GM19372 (cell line): ENCODE measurements at regions not wholly inside any gene's neighbourhood (a gene's known extent, or its start where the extent isn't known, plus 50 kb on each side); places are given as distances from the start of the nearest gene placed in this dataset.

Source experiments
- ATAC-seq: cut with Tn5 transposase; IDR thresholded peaks from one replicate; pipeline ENCODE4 v1.9.1; 2021; ENCODE audit warnings: mild to moderate bottlenecking, low read depth, moderate library complexity; ENCODE audit not compliant: unreplicated experiment

DNA sequence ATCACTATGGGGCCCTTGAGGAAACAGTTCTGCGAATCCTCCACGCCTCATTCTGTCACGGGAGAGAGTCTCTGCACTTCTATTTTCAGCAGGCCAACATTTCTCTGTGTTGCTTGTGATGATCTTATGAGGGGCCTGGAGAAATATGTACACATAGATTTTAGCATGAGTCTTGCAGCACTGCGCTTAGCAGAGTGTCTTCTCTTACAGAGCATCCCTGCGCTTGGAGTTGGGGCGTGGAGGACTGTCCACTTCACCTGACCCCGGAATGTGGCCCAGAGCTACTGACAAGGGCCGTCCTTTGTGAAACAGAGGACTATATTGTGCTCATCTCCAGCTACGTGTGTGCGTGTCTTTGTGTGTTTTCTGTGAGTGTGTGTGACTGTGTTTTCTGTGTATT lies 428.2 kb upstream of the IRX4 start:
- ATAC-seq, result no peak

DNA sequence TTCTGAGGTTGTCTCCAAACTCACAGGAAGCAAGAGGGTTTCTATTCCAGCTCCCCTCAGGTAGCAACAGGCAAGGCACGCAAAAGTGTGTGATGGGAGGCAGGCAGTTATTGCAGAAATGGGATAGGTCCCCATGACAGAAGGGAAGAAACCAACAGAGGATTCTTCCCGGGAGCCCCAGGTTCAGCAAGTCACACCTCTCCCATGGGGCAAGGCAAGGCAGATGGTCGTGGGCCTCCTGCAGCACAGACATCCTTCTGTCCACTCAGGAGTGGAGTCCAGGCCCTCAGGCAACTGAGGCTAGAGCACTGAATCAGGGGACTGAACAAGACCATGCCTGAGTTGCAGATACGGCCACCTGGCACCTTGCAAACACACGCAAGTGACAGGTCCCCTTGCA lies 424.9 kb upstream of the IRX4 start:
- no peak for ATAC-seq

DNA sequence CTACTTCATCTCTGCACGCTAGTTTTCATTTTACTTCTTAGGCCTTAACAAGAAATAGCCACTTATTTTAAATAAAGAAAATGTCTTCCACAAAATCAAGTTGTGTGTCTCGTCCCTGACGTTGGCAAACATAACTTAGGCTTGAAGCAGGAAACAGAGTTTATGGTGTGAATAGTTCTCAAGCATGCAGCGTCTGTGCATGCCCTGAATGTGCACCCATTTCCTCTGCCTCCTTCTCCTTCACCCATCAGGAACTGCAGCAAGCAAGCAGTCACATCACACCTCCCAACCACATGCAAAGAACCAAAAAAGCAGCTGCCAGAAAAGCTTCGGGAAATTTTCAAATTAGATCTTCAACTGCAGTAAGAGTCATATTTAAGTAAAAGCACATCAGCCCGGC lies 424.0 kb upstream of the IRX4 start:
- ATAC-seq, result no peak

DNA sequence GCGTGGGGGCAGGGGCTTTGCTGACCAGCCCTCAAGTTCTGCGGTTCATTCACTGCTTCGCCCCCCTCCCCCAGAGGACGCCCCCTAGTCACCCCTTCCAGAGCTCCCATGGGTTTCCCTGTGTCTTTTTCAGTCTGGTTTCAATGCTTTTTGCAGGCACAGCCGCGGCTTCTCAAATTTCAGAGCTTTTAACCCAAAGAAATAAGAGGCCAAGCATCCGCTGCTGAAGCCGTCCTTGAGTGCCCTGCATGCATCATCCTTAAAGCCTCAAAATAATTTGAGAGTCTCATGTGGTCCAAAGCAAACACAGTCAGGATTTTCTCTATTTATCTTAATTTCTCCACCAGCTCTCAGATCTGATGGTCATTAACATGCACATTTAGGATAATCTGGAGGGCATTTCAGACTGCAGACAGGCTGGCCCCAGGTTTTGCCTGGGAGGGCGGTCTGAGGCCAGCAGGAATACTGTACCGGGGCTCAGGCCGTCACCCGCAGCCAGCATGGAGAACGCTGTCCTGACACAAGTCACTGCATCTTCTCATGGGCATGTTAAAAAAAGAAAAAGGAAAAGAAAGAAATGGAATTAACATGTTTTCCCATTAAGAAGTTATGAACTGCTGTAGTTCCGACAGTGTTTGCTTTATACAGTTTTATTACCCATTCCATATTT lies 420.8 kb upstream of the IRX4 start:
- ATAC-seq, result no peak

DNA sequence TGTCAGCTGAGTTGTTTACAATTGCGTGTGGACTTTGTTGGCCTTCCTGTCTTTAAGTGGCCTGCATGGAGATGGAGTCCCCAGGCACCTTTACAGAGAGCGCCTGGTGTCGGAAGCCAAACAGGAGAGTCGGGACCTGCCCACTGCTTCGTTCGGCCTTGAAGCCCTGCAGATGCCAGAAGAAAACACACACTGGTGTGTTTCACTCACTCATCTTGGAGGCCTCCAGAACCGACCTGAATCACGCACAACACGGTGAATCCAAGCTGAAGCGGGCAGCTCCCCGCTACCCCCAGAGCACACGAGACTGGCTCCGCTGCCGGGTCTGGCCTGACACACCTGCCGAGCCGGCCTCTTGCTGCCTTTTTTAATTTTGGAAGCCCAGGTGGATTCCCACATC lies 419.4 kb upstream of the IRX4 start:
- no peak for ATAC-seq

DNA sequence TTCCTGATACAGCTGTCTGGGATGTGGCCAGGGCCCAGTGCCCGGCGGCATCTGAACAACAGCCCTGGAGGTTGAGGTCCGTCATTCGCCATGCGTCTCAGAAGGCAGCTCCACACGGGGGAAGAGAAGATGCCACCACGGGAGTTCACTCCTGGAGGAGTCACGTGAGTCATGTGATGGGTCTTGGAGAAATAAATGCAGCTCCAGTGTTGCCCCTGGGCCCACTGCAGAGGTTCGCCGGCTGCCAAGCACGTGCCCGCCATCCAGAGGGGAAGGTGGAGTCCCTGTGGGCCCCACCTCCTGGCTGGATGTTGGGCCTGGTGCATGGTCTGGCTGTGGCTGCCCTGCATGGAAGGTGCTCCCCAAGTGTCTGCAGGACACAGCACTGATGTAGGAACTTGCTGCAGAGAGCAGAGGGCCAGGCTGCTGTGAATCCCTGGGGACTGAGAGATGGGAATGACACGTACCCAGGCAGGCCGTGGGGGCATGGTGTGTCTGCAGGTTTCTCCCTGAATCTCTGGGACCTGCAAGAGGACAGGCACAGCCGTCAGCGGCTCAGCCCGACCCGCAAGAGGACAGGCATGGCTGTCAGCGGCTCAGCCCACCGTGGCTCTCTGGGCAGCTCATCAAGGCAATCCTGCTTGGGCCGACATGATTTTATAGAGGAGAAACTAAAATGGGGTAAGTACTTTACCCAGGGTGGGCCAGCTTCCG lies 418.3 kb upstream of the IRX4 start:
- no peak for ATAC-seq

DNA sequence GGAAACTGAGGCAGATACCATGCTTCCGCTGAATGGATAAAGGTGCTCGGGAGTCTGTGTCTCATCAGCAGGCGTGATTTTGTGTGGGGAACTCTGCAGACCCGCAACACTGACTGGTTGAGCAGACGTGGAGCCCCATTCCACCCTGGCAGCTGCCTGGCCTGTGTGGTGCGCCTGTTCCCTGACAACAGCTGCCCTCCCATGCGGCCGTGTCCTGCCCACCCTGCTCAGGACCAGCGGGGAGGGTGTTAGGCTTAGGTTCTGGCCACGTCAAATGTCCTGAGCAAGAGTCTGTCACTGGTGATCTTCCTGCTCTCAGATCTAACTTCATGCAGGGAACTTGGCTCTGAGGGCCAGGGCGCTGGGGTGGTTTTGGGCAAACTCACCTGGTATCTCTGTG lies 417.7 kb upstream of the IRX4 start:
- no peak for ATAC-seq

DNA sequence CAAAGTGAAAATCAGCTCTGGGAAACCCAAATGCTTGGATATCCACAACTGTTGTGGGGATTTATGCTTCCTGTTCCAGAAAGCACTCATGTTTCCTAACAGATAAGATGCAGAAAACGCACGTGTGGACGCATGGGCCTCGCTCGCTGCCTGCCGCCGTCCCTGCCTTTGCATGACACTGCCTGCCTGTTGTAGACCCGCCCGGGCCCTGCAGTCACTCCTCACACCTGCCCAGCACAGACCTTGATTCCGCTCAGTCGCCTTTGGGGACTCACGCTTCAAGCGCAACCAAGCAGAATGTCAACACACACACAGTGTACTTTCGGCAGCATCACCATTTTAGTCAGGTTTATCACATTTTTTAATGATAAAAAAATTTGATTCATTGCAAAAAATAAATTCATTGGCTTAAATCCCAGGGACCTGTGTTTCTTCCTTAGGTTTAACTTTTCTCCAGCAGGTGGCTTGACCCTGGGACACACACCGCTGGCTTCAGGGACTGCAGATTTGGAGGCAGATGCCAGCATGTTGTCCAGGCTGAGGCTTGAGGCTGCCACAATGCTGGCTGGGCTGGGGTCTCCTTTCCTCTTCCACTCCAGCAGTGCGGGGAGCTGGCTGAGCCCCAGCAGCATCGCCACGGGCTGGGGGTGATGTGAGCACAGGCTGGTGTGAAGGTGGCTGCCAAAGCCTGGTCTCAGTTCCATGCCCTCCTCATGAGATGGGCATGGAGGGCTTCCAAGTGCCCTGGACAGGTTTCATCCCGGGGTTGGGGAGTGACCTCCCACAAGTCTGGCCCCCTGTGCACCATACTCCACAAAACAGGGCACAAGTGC lies 416.9 kb upstream of the IRX4 start:
- no peak for ATAC-seq

DNA sequence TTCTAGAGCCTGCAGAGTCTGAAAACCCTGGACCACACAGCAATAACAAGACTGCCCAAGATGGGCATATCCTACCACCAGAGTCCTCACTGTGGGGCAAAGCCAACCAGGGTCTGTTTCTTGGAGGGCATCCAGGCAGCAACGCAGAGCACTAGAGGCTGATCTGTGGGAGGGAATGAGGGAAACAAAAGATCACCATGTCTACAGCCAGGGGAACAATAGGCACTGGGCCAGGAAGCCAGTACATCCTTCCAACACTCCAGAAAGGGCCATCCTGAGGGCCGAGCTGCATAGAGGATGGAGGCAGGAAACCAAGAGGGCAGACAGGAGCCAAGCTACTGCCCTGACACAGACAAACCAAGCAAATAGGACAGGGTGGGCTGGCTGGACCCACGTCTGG lies 416.1 kb upstream of the IRX4 start:
- no peak for ATAC-seq

DNA sequence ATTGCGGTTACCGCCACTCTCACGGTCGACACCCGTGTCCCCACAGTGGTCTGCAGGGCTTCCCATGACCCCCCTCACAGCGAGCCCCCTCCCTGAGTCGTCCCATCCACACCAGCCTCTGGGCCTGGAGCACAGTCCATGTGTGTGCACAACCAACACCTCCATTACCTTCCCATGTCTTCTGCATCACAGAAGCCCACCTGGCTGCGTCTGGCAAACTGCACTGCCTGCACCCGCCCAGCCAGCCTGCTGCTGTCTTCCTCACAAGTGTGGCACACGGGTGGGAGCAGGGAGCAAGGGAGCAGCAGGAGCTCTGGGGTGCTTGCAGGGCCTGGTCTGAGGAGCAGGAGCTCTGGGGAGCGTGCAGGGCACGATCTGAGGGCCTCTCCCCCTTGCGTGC lies 415.3 kb upstream of the IRX4 start:
- no peak for ATAC-seq

DNA sequence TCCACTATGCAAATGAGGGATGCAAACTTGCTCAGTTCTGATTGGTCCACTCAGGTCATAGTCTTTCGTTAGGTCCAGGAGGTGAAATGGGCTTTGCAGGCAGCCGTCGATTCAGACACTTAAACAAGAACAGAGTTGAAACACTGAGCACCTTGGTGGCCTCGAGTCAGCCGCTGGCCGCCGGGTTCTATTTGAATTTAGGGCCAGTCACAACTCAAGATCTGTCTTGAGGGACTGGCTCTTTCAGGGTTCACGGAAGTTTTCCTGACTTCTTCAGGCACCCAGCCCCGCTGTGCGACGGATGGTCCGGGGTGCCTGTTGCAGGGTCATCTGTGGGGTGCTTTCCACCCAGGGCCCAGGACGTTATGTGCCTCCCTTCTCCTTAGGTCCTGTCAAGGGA lies 412.8 kb upstream of the IRX4 start:
- no peak for ATAC-seq

DNA sequence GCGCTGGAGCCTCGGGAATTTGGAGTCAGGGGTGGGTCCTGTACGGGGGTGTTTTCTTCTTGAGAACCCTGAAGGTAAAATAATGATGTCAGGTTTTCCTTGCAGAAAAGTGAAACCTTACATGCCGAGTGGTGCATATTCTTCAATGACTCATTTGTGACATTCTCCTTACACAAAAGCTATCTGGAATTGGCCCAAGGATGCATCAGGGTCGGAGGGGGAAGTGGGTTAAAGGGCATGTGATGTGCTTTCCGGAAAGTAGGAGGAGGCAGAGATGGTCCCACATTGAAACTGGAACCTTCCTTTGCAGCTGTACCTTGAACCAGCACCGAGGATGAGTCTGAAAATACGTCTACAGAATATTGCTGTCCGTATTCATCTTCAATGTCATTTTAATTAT lies 411.2 kb upstream of the IRX4 start:
- no peak for ATAC-seq

DNA sequence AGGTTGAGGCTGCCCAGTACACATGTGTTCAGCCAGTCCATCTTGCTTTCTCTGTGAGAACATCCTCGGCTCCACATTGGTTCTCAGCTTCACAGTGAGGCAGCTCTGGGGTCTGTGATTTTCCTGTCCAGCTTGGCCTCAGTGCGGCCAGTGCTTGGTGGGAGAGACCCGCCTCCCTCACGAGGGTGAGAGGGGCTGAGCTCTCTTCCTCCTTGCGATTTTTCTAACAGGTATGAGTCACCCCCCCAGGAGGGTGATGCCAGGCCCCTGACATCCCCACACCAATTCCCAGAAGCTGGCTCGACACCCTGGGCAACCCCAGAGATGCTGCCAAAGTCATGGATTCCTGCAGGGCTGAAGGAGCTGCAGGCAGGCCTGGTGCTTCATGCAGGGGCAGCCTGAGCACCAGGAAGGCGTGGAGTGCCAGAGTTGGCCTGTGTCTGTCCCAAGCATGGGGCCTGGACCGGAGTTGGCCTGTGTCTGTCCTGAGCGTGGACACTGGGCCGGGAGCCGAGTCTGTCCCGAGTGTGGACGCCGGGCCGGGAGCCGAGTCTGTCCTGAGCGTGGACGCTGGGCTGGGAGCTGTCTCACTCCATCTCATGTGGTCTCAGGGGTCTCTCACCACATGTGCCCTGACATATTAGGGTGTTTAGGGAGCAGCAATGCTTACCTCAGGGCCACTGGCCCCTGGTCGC lies 408.6 kb upstream of the IRX4 start:
- ATAC-seq, result no peak

DNA sequence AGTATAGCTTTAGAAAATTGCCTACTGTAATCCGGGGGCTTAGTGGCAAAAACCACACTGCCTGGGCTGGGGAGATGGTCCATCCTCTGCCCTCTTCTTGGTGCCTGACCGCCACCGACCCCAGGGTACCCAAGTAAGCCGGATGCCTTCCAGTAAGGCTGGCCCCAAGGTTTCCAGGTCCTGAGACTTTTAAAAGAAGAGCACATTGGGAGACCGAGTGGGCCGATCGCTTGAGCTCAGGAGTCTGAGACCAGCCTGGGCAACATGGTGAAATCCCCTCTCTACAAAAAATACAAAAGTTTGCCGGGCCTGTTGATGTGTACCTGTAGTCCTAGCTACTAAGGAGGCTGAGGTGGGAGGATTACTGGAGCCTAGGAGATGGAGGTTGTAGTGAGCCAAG lies 406.7 kb upstream of the IRX4 start:
- ATAC-seq, result no peak

DNA sequence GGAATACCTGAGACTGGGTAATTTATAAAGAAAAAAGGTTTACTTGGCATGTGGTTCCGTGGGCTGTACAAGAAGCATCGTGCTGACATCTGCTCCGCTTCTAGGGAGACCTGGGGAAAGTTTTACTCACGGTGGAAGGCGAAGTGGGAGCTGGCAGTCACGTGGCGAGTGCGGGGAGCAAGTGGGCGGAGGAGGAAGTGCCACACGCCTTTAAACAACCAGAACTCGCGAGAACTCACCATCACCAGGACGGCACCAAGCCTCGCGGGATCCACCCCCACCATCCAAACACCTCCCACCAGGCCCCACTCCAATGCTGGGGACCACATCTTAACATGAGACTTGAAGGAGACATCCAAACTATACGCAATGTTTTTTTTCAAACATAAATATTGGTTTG lies 406.2 kb upstream of the IRX4 start:
- ATAC-seq, result no peak

DNA sequence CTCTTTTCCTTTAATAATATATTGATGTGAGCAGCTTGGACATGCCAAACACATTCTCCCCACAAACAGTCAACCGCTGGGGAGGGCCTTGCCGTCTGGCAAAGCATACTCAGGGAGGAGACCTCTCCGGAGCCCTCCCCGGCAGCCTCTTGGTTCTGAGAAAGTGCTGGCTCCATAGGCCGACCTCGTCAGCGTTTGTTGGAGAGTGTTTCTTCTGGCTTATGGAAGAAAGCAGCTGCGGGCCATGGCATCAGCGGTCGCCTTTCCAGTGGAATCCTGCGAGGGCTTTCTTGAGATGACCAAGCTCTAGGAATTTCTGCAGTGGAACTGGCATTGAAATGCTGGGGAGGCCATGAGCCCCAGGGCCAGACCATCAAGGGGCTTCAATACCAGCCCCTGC lies 405.7 kb upstream of the IRX4 start:
- no peak for ATAC-seq

DNA sequence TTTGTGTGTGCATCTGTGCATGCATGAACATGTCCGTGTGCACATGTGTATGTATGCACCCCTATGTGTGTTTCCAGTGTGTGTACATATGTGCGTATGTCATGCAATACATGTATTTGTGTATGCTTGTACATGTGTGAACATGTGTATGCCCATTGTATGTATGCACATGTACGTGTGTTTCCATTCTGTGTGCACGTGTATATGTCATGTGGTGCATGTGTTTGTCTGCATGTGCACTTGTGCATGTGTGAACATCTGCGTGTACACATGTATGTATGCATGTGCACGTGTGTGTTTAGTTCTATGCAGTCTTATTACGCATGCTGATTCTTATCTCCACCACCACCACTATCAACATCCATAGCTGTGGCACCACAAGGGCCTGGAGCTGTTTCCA lies 403.5 kb upstream of the IRX4 start:
- no peak for ATAC-seq

DNA sequence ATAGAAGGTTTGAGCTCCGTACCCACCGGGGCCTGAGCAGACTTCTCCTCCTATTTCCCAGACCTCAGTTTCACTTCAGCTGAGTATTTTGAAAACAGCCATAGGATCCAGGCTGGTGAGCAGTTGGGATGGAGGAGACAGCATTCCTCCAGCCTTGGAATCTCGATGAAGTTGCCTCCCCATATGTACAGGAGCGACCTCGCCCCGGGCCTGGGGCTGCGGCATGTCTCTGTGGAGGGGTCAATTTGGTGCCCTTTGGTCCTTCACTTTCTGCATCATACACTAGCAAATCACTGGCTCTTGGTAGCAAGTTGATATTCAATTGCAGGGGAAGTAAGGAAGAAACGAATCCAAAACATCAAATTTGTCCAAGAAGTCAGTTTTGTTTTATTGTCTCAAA lies 402.0 kb upstream of the IRX4 start:
- no peak for ATAC-seq

DNA sequence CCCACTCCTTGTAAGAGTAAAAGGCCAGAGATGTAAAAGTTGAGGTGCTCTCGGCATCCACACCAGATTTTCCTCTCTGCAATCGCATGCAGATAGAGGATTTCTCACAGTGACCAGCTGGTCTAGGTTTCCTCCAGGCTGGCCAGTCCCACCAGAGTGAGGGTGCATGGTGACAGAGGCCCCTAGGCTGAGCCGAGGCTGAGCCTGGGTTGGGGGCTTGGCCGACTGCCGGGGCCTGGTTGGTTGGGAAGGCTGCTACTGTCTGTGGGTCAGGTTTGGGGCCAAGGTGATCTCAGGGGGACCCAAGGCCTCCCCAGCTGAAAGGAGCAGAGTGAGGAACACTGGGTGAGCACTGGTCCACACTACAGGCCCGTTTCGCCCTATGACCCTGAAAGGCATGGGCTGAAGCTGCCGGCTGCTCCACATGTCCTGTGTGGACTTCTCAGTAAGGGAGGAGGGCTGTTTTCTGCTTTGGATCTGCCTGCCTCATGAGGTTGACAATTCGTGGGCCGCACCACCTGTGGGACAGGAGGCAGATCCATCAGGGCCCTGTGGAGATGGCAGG lies 400.8 kb upstream of the IRX4 start:
- ATAC-seq, result no peak

DNA sequence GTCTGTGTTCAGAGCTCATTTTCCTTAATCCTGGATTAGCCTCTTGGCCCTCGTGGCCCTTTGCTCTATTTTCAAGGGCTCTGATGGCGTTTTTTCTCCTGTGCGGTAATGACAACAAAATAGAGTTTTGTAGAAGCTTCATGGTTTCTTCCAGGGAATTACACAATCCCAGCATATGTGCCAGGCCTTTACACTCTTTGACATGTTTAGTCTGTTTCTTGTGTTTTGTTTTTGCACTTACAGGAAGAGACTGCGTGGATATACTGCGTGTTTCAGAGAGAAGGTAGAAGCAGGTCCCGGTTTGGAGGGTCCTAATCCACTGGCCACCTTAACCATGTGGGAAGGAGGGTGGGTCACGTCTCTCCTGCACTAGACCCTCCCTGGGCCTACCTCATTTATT lies 400.2 kb upstream of the IRX4 start:
- ATAC-seq, result no peak
